ENCODE measurements at regions not wholly inside any gene's neighbourhood (a gene's known extent, or its start where the extent isn't known, plus 50 kb on each side); places are given as distances from the start of the nearest gene placed in this dataset.

- DNase-seq (ENCODE audit: insufficient read length, low spot score, missing footprints): no peak
- Histone ChIP-seq H3K4me3 (ENCODE audit: insufficient read depth, low read length) (no peak overlapping the region), H3K27ac (ENCODE audit: low read depth, low read length) (no peak overlapping the region), H3K79me2 (ENCODE audit: insufficient read depth, low read length) (no peaks in the 10 kb centered on the region), H3K9me3 (ENCODE audit: low read depth, low read length) (no peaks in the 10 kb centered on the region), H3K4me2 (ENCODE audit: insufficient read depth, low read length) (no peak overlapping the region), H2AFZ (ENCODE audit: low read length) (no peak overlapping the region), H4K20me1 (ENCODE audit: insufficient read depth, low read length) (no peaks in the 10 kb centered on the region), H3K36me3 (ENCODE audit: insufficient read depth, low read length) (no peaks in the 10 kb centered on the region), H3K4me1 (ENCODE audit: insufficient read depth, low read length) (no peaks in the 10 kb centered on the region), H3K27me3 (ENCODE audit: insufficient read depth, low read length) (no peaks in the 10 kb centered on the region)
- no peak for TF ChIP-seq CTCF (IDR thresholded peaks at IDR 0.05; ENCODE audit: extremely low read depth, low read depth, low read length)
These were observed 225.1 kb upstream of the GALNTL6 start for GRCh38 chr4:171588051-171588545.

- no peaks in the 10 kb centered on the region for H4K20me1 ChIP-seq (ENCODE audit: insufficient read depth, low read length)
- no peak for TF ChIP-seq CTCF (IDR thresholded peaks at IDR 0.05; ENCODE audit: extremely low read depth, low read depth, low read length)
These were observed 229.4 kb upstream of the GALNTL6 start for GRCh38 chr4:171583790-171584189.

GRCh38 chr4:171582961-171583581, 230.1 kb upstream of the GALNTL6 start:
- no peaks in the 10 kb centered on the region for H3K36me3 ChIP-seq (ENCODE audit: insufficient read depth, low read length)
- no peak for TF ChIP-seq CTCF (IDR thresholded peaks at IDR 0.05; ENCODE audit: extremely low read depth, low read depth, low read length)
- no peaks in the 10 kb centered on the region for H4K20me1 ChIP-seq (ENCODE audit: insufficient read depth, low read length)
- DNase-seq (ENCODE audit: insufficient read length, low spot score, missing footprints): no peak
- no peaks in the 10 kb centered on the region for H3K79me2 ChIP-seq (ENCODE audit: insufficient read depth, low read length)
- H2AFZ ChIP-seq (ENCODE audit: low read length): no peak overlapping the region
- no peaks in the 10 kb centered on the region for H3K27me3 ChIP-seq (ENCODE audit: insufficient read depth, low read length)
- H3K9me3 ChIP-seq (ENCODE audit: low read depth, low read length): peaks cover 2% of the 10 kb centered on the region
- no peak overlapping the region for H3K4me3 ChIP-seq (ENCODE audit: insufficient read depth, low read length)
- no peak overlapping the region for H3K4me2 ChIP-seq (ENCODE audit: insufficient read depth, low read length)
- no peaks in the 10 kb centered on the region for H3K4me1 ChIP-seq (ENCODE audit: insufficient read depth, low read length)
- no peak overlapping the region for H3K27ac ChIP-seq (ENCODE audit: low read depth, low read length)

More at GRCh38 chr4:171583790-171584189, 229.4 kb upstream of the GALNTL6 start:
- no peak for DNase-seq (ENCODE audit: insufficient read length, low spot score, missing footprints)
- H3K79me2 ChIP-seq (ENCODE audit: insufficient read depth, low read length): no peaks in the 10 kb centered on the region
- H3K27ac ChIP-seq (ENCODE audit: low read depth, low read length): no peak overlapping the region
- H2AFZ ChIP-seq (ENCODE audit: low read length): no peak overlapping the region
- no peaks in the 10 kb centered on the region for H3K36me3 ChIP-seq (ENCODE audit: insufficient read depth, low read length)
- H3K4me2 ChIP-seq (ENCODE audit: insufficient read depth, low read length): no peak overlapping the region
- no peak overlapping the region for H3K4me3 ChIP-seq (ENCODE audit: insufficient read depth, low read length)
- H3K27me3 ChIP-seq (ENCODE audit: insufficient read depth, low read length): no peaks in the 10 kb centered on the region
- H3K9me3 ChIP-seq (ENCODE audit: low read depth, low read length): no peaks in the 10 kb centered on the region
- H3K4me1 ChIP-seq (ENCODE audit: insufficient read depth, low read length): no peaks in the 10 kb centered on the region

GRCh38 chr4:171573181-171573580, 240.0 kb upstream of the GALNTL6 start:
- Histone ChIP-seq H3K4me2 (ENCODE audit: insufficient read depth, low read length) (no peak overlapping the region), H2AFZ (ENCODE audit: low read length) (no peak overlapping the region), H3K4me3 (ENCODE audit: insufficient read depth, low read length) (no peak overlapping the region), H3K27ac (ENCODE audit: low read depth, low read length) (no peak overlapping the region), H3K9me3 (ENCODE audit: low read depth, low read length) (peaks cover 4% of the 10 kb centered on the region), H3K27me3 (ENCODE audit: insufficient read depth, low read length) (no peaks in the 10 kb centered on the region), H3K36me3 (ENCODE audit: insufficient read depth, low read length) (no peaks in the 10 kb centered on the region), H4K20me1 (ENCODE audit: insufficient read depth, low read length) (no peaks in the 10 kb centered on the region), H3K79me2 (ENCODE audit: insufficient read depth, low read length) (no peaks in the 10 kb centered on the region), H3K4me1 (ENCODE audit: insufficient read depth, low read length) (no peaks in the 10 kb centered on the region)
- no peak for DNase-seq (ENCODE audit: insufficient read length, low spot score, missing footprints)
- TF ChIP-seq CTCF (IDR thresholded peaks at IDR 0.05; ENCODE audit: extremely low read depth, low read depth, low read length): no peak

Data from osteoblast (primary cell).